DND-41 (cell line): ENCODE measurements at regions not wholly inside any gene's neighbourhood (a gene's known extent, or its start where the extent isn't known, plus 50 kb on each side); places are given as distances from the start of the nearest gene placed in this dataset.

Experiments
- ATAC-seq: fragments of 200-7000 bp; cut with Tn5 transposase; 3 replicates; pipeline ENCODE4 v1.9.1; 2021; ENCODE audit warnings: low read depth; ENCODE audit not compliant: insufficient read depth
- DNase-seq: peaks from one replicate; pipeline ENCODE4 v3.0.0-alpha.2; 2020
- H2AFZ ChIP-seq: 2 replicates; pipeline ENCODE4 v1.6.0; 2012; ENCODE audit warnings: low read depth, low read length
- H3K27ac ChIP-seq: 2 replicates; pipeline ENCODE4 v1.5.1; 2012; ENCODE audit warnings: low read length, inconsistent platforms
- H3K27me3 ChIP-seq: fragments of 200-600 bp; sonication (generic); 2 replicates; pipeline ENCODE4 v1.6.0; 2012; ENCODE audit warnings: low read length, mild to moderate bottlenecking, inconsistent platforms; ENCODE audit not compliant: insufficient read depth, poor library complexity
- H3K36me3 ChIP-seq: 2 replicates; pipeline ENCODE4 v1.5.1; 2012; ENCODE audit warnings: low read length, inconsistent platforms; ENCODE audit not compliant: insufficient read depth
- H3K4me1 ChIP-seq: 2 replicates; pipeline ENCODE4 v1.5.1; 2012; ENCODE audit warnings: mild to moderate bottlenecking, low read length; ENCODE audit not compliant: insufficient read depth
- H3K4me2 ChIP-seq: 2 replicates; pipeline ENCODE4 v1.6.0; 2012; ENCODE audit warnings: mild to moderate bottlenecking, moderate library complexity, low read length, inconsistent platforms; ENCODE audit not compliant: insufficient read depth
- H3K4me3 ChIP-seq, 2 experiments: fragments of 200-600 bp in 1 of 2; shearing (Covaris generic) in 1 of 2; 2 replicates each; pipeline ENCODE4 v1.5.1; 2012 to 2016; ENCODE audit warnings: inconsistent platforms in 2 of 2, low read length in 2 of 2, mild to moderate bottlenecking in 2 of 2, low read depth in 1 of 2, moderate library complexity in 1 of 2
- H3K79me2 ChIP-seq: 2 replicates; pipeline ENCODE4 v1.6.0; 2012; ENCODE audit warnings: low read length, inconsistent platforms; ENCODE audit not compliant: insufficient read depth
- H3K9ac ChIP-seq: 2 replicates; pipeline ENCODE4 v1.6.0; 2012; ENCODE audit warnings: low read depth, mild to moderate bottlenecking, inconsistent platforms, low read length, moderate library complexity
- H3K9me3 ChIP-seq: 2 replicates; pipeline ENCODE4 v1.5.1; 2012; ENCODE audit warnings: low read length, moderate library complexity, mild to moderate bottlenecking, inconsistent platforms; ENCODE audit not compliant: insufficient read depth, severe bottlenecking
- H4K20me1 ChIP-seq: 2 replicates; pipeline ENCODE4 v1.6.0; 2012; ENCODE audit warnings: low read length; ENCODE audit not compliant: insufficient read depth
- EZH2 ChIP-seq: IDR thresholded peaks from 3 replicates; pipeline ENCODE4 v1.6.1; 2012; ENCODE audit warnings: borderline replicate concordance, low read depth, mild to moderate bottlenecking, moderate library complexity, low read length, inconsistent platforms; ENCODE audit not compliant: severe bottlenecking
- TF ChIP-seq, protein P1 (sequence below): IDR thresholded peaks from 2 replicates; pipeline ENCODE4 v1.5.1; 2012; ENCODE audit warnings: borderline replicate concordance, low read length, moderate library complexity, mild to moderate bottlenecking; ENCODE audit not compliant: poor library complexity, severe bottlenecking; ENCODE audit errors: extremely low read depth

DNA sequence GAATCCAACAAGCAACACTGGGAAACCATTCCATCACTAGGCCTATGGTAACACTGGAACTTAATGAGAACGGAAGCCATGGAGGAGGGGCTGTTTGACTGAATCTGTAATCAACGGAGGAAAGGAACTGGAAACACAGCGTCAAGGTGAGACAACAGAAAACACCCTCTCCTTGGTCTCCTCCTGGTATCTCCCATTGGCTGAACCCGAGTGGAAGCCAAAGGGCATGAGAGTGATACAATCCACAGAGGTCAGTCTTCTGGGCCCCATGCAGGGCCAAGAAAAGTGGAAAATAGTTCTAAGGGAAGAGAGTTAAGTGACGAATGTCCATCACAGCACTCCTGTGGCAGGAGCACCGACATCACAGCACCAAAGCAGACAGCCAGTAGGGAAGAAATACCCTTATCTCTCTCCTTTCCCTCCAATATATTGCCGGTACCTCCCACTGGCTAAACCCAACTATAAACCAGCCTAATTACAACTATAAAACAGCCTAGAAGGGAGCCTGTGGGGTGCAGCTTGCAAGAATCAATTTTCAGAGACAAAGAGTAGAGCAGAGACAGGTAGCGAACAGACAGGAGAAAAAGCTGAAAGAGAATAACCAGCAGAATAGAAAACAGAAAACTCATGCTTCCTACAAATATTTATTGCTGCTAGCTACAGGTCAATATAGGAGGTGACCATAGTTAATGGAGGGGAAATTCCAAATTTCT lies 107.4 kb upstream of the IFNE start:
- Histone ChIP-seq H2AFZ (no peak overlapping the region), H3K27ac (no peak overlapping the region), H3K9me3 (no peaks in the 10 kb centered on the region), H3K27me3 (peaks cover 10% of the 10 kb centered on the region), H3K4me2 (no peak overlapping the region), H3K79me2 (no peaks in the 10 kb centered on the region), H3K4me1 (no peaks in the 10 kb centered on the region), H4K20me1 (no peaks in the 10 kb centered on the region), H3K4me3 (no peak overlapping the region), H3K9ac (no peak overlapping the region), H3K36me3 (no peaks in the 10 kb centered on the region)
- DNase-seq (no peak), ATAC-seq (no peak)
- no peak for TF ChIP-seq EZH2
- TF ChIP-seq, protein P1, sequence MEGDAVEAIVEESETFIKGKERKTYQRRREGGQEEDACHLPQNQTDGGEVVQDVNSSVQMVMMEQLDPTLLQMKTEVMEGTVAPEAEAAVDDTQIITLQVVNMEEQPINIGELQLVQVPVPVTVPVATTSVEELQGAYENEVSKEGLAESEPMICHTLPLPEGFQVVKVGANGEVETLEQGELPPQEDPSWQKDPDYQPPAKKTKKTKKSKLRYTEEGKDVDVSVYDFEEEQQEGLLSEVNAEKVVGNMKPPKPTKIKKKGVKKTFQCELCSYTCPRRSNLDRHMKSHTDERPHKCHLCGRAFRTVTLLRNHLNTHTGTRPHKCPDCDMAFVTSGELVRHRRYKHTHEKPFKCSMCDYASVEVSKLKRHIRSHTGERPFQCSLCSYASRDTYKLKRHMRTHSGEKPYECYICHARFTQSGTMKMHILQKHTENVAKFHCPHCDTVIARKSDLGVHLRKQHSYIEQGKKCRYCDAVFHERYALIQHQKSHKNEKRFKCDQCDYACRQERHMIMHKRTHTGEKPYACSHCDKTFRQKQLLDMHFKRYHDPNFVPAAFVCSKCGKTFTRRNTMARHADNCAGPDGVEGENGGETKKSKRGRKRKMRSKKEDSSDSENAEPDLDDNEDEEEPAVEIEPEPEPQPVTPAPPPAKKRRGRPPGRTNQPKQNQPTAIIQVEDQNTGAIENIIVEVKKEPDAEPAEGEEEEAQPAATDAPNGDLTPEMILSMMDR, result no peak

GRCh38 chr9:21590058-21590996 lies 108.2 kb upstream of the IFNE start:
- H3K4me3 ChIP-seq, result no peak overlapping the region
- H3K27me3 ChIP-seq, result peaks cover 7% of the 10 kb centered on the region
- H3K79me2 ChIP-seq, result no peaks in the 10 kb centered on the region
- H3K27ac ChIP-seq, result no peak overlapping the region
- no peaks in the 10 kb centered on the region for H3K36me3 ChIP-seq
- no peak overlapping the region for H3K9ac ChIP-seq
- no peaks in the 10 kb centered on the region for H4K20me1 ChIP-seq
- no peak for TF ChIP-seq EZH2
- TF ChIP-seq, protein P1, result no peak
- no peak overlapping the region for H2AFZ ChIP-seq
- no peaks in the 10 kb centered on the region for H3K9me3 ChIP-seq
- DNase-seq (no peak), ATAC-seq (no peak)
- no peaks in the 10 kb centered on the region for H3K4me1 ChIP-seq
- no peak overlapping the region for H3K4me2 ChIP-seq

GRCh38 chr9:21591221-21592062 lies 109.3 kb upstream of the IFNE start:
- no peak overlapping the region for H3K4me3 ChIP-seq
- H3K4me1 ChIP-seq, result no peaks in the 10 kb centered on the region
- no peak overlapping the region for H3K4me2 ChIP-seq
- no peak overlapping the region for H2AFZ ChIP-seq
- no peak overlapping the region for H3K9ac ChIP-seq
- H3K9me3 ChIP-seq, result no peaks in the 10 kb centered on the region
- H4K20me1 ChIP-seq, result no peaks in the 10 kb centered on the region
- H3K27me3 ChIP-seq, result peaks cover 7% of the 10 kb centered on the region
- ATAC-seq (no peak), DNase-seq (no peak)
- H3K27ac ChIP-seq, result no peak overlapping the region
- TF ChIP-seq EZH2, result no peak
- TF ChIP-seq, protein P1, result no peak
- no peaks in the 10 kb centered on the region for H3K36me3 ChIP-seq
- no peaks in the 10 kb centered on the region for H3K79me2 ChIP-seq
